A204.1 (cell line): ENCODE measurements at regions not wholly inside any gene's neighbourhood (a gene's known extent, or its start where the extent isn't known, plus 50 kb on each side); places are given as distances from the start of the nearest gene placed in this dataset.
"Not testable (repeated sequence)": the region's sequence is repeated elsewhere in the genome, so short reads cannot be mapped to it uniquely, and the experiment has no call there.

Experiments
- FAIRE-seq: peaks from 2 replicates; lab custom pipeline; 2012; peaks lifted over from hg19 to GRCh38; lab: Jason Lieb, UNC

- no peak for FAIRE-seq
Measured at GRCh38 chr11:19625438-19625837, 87.2 kb upstream of the NAV2 start.

- no peak for FAIRE-seq
Measured at GRCh38 chr11:19617696-19618523, 94.7 kb upstream of the NAV2 start.

- FAIRE-seq, result no peak
Measured at GRCh38 chr11:19615341-19616183, 97.1 kb upstream of the NAV2 start.

- no peak for FAIRE-seq
Measured at GRCh38 chr11:19614370-19614940, 98.2 kb upstream of the NAV2 start.

GRCh38 chr11:19612025-19612424, 100.6 kb upstream of the NAV2 start:
- FAIRE-seq, result not testable (repeated sequence)

GRCh38 chr11:19607656-19608360, 104.8 kb upstream of the NAV2 start:
- FAIRE-seq, result no peak

GRCh38 chr11:19606856-19607655, 105.6 kb upstream of the NAV2 start:
- no peak for FAIRE-seq

- no peak for FAIRE-seq
Measured at GRCh38 chr11:19605520-19606371, 106.9 kb upstream of the NAV2 start.

GRCh38 chr11:19604679-19605375, 107.8 kb upstream of the NAV2 start:
- no peak for FAIRE-seq

GRCh38 chr11:19603771-19604170, 108.9 kb upstream of the NAV2 start:
- no peak for FAIRE-seq

- FAIRE-seq, result no peak
Measured at GRCh38 chr11:19602891-19603290, 109.7 kb upstream of the NAV2 start.

- FAIRE-seq, result no peak
Measured at GRCh38 chr11:19602406-19602805, 110.2 kb upstream of the NAV2 start.

- no peak for FAIRE-seq
Measured at GRCh38 chr11:19601235-19601634, 111.4 kb upstream of the NAV2 start.

GRCh38 chr11:19599681-19600080, 113.0 kb upstream of the NAV2 start:
- no peak for FAIRE-seq

GRCh38 chr11:19598876-19599486, 113.7 kb upstream of the NAV2 start:
- no peak for FAIRE-seq

- no peak for FAIRE-seq
Measured at GRCh38 chr11:19598456-19598855, 114.2 kb upstream of the NAV2 start.

- no peak for FAIRE-seq
Measured at GRCh38 chr11:19597876-19598275, 114.8 kb upstream of the NAV2 start.

- FAIRE-seq, result no peak
Measured at GRCh38 chr11:19597206-19597605, 115.4 kb upstream of the NAV2 start.
